Lower leg skin (tissue), 3 donors: ENCODE measurements at regions not wholly inside any gene's neighbourhood (a gene's known extent, or its start where the extent isn't known, plus 50 kb on each side); places are given as distances from the start of the nearest gene placed in this dataset.

Experiments
- POLR2A ChIP-seq, 2 donors: fragments of 450-650 bp; IDR thresholded peaks; one replicate each; pipeline ENCODE4 v1.6.1; 2016 to 2017; ENCODE audit warnings: antibody characterized with exemption in 2 of 2, mild to moderate bottlenecking in 1 of 2, moderate library complexity in 1 of 2
- TF ChIP-seq, protein P1 (sequence below), 3 donors: fragments of 450-650 bp; IDR thresholded peaks; one replicate each; pipeline ENCODE4 v1.5.1; 2016; ENCODE audit warnings: antibody characterized with exemption in 3 of 3, mild to moderate bottlenecking in 3 of 3, moderate library complexity in 2 of 3

DNA sequence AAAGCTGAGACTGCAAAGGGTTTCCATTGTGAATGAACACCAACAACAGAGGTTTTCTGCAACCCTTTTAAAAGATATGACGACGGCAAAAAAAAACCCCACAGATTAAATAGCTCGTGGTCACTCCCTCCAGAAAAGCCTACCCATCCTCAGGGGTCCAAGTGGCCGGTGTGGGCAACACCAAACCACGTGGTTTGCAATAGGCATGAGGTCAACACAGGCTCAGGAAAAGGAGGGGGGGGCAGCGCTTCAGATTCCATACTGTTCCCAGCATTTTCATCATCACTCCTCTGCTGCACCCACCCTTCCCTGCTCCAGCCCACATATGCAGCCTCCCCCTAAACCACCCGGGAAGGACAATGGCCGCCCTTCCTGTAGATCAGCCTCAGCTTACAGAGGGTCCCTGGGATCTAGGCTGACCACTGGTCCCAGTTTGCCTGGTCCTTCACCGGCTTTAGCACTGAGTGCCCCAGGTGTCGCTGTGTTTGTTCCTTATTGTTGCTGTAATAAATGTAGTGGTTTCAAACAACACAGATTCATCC, 122.8 kb upstream of the PHACTR3 start:
- TF ChIP-seq POLR2A (IDR thresholded peaks at IDR 0.05), result no peak
- TF ChIP-seq, protein P1, sequence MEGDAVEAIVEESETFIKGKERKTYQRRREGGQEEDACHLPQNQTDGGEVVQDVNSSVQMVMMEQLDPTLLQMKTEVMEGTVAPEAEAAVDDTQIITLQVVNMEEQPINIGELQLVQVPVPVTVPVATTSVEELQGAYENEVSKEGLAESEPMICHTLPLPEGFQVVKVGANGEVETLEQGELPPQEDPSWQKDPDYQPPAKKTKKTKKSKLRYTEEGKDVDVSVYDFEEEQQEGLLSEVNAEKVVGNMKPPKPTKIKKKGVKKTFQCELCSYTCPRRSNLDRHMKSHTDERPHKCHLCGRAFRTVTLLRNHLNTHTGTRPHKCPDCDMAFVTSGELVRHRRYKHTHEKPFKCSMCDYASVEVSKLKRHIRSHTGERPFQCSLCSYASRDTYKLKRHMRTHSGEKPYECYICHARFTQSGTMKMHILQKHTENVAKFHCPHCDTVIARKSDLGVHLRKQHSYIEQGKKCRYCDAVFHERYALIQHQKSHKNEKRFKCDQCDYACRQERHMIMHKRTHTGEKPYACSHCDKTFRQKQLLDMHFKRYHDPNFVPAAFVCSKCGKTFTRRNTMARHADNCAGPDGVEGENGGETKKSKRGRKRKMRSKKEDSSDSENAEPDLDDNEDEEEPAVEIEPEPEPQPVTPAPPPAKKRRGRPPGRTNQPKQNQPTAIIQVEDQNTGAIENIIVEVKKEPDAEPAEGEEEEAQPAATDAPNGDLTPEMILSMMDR (IDR thresholded peaks at IDR 0.05), result no peak
